SK-N-MC (cell line): ENCODE measurements at regions not wholly inside any gene's neighbourhood (a gene's known extent, or its start where the extent isn't known, plus 50 kb on each side); places are given as distances from the start of the nearest gene placed in this dataset.
A peak's percentile ranks its signal among the peaks of the same experiment; 100 is the strongest.

Experiments
- DNase-seq: peaks from one replicate; pipeline ENCODE4 v3.0.0-alpha.2; 2011; ENCODE audit warnings: low read depth, low spot score
- H3K27ac ChIP-seq: fragments of 200-600 bp; sonication (generic); 2 replicates; pipeline ENCODE4 v1.5.1; 2016; ENCODE audit warnings: mixed run types
- H3K36me3 ChIP-seq: fragments of 200-600 bp; sonication (generic); 2 replicates; pipeline ENCODE4 v1.6.1; 2017; ENCODE audit warnings: antibody characterized with exemption, low read length, mixed read lengths; ENCODE audit not compliant: insufficient read depth
- H3K4me3 ChIP-seq: fragments of 200-600 bp; sonication (generic); 2 replicates; pipeline ENCODE4 v1.5.1; 2016
- H3K9ac ChIP-seq: fragments of 200-600 bp; sonication (generic); 2 replicates; pipeline ENCODE4 v1.8.0; 2017; ENCODE audit warnings: mixed run types, mixed read lengths; ENCODE audit not compliant: insufficient read length
- H3K9me3 ChIP-seq: fragments of 200-600 bp; sonication (generic); 2 replicates; pipeline ENCODE4 v1.6.1; 2017; ENCODE audit warnings: low read depth, mild to moderate bottlenecking, antibody characterized with exemption, low read length, moderate library complexity, mixed read lengths
- EZH2 ChIP-seq: fragments of 200-600 bp; sonication (generic); IDR thresholded peaks from one replicate; pipeline ENCODE4 v1.6.1; 2017; ENCODE audit warnings: antibody characterized with exemption
- FOXP2 ChIP-seq: optimal IDR thresholded peaks from 2 replicates; pipeline ENCODE3; 2011; ENCODE audit warnings: mild to moderate bottlenecking, moderate library complexity; ENCODE audit not compliant: insufficient read depth; ENCODE audit errors: extremely low read length, control extremely low read depth
- POLR2AphosphoS5 ChIP-seq: IDR thresholded peaks from 2 replicates; pipeline ENCODE4 v1.6.1; 2012; ENCODE audit warnings: mild to moderate bottlenecking, low read depth, low read length, borderline replicate concordance

DNA sequence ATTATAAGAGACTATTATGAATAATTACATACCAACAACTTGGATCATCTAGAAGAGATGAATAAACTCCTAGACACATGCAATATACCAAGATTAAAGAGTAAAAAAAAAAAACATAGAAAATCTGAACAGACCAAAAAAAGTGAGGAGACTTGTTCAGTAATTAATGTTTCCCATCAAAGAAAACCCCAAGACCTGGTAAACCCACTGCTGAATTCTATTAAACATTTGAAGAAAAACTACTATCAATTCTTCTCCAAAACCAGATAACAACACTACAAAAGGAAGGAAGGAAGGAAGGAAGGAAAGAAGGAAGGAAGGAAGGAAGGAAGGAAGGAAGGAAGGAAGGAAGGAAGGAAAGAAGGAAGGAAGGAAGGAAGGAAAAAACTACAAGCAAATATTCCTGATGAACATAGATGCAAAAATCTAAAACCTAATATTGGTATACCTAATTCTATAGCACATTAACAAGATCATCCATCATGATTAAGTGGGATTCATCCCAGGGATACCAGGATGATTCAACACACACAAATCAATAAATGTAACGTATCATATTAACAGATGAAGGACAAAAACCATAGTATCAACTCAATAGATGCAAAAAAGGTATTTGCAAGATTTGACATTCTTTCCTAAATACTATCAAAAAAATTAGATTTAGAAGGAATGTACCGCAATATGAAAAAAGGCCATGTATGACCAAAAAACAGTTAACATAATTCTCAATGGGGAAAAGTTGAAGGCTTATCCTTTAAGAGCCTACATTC is 445.5 kb downstream of the KCNH5 start:
- H3K27ac ChIP-seq, result peak overlapping the region; percentile 99
- TF ChIP-seq POLR2AphosphoS5 (peak; percentile 46; the same call in 1 of the 2 replicates), EZH2 (no peak)

DNA sequence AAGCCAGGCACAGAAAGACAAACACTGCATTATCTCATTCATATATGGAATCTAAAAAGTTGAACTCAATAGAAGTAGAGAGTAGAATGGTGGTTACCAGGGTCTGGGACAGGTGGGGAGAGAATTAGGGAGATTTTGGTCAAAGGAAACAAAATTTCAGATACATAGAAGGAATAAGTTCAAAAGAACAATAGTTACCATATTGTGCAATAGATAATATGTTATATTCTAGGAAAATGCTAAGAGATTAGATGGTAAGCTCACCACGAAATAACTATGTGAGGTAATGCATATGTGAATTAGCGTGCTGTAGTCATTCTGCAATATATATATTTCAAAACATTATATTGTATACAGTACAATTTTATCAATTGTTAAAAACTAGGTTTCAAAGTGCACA is 442.5 kb downstream of the KCNH5 start:
- TF ChIP-seq FOXP2 (no peak), EZH2 (no peak), POLR2AphosphoS5 (no peak)
- Histone ChIP-seq H3K9me3 (peaks cover 7% of the 10 kb centered on the region; the same call in 1 of the 2 replicates), H3K4me3 (no peak overlapping the region), H3K27ac (no peak overlapping the region), H3K9ac (no peak overlapping the region), H3K36me3 (peaks cover 1% of the 10 kb centered on the region; the same call in 1 of the 2 replicates)
- no peak for DNase-seq

More for the DNA sequence above, 445.5 kb downstream of the KCNH5 start:
- Histone ChIP-seq H3K9ac (peak overlapping the region; percentile 58), H3K36me3 (peaks cover 8% of the 10 kb centered on the region; the same call in 1 of the 2 replicates), H3K4me3 (peak overlapping the region; percentile 51), H3K9me3 (peaks cover 15% of the 10 kb centered on the region; the same call in 1 of the 2 replicates)
- peak; percentile 90 for DNase-seq

DNA sequence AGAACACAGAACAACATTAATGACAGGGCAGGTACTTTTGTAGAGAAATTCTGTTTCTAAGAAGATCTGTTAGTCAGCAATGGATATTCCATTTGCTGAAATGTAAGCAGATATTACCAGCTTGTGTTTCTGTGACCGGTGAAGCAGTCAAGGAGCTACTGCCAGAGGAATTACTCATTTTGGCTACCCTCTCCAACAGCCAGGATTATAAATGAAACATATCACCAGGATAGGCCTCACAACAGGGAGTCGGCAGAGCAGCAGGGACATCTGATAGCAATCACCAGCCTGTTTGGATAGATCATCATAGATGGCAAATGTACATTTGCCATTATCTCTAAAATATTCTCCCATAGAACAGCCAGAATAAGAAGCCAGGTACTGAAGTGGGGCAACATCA is 440.7 kb downstream of the KCNH5 start:
- 0 out of 2 replicates have a peak overlapping the region, but pooled peaks have one; percentile 12 for H3K27ac ChIP-seq
- peaks cover 6% of the 10 kb centered on the region; the same call in 1 of the 2 replicates for H3K9me3 ChIP-seq
- no peaks in the 10 kb centered on the region for H3K36me3 ChIP-seq
- H3K9ac ChIP-seq, result no peak overlapping the region
- TF ChIP-seq EZH2, result no peak
- TF ChIP-seq POLR2AphosphoS5, result no peak
- TF ChIP-seq FOXP2, result no peak
- DNase-seq, result no peak
- no peak overlapping the region for H3K4me3 ChIP-seq

GRCh38 chr14:62614122-62614521 is 431.1 kb downstream of the KCNH5 start:
- peak; percentile 26 for DNase-seq
- TF ChIP-seq EZH2, result no peak
- TF ChIP-seq POLR2AphosphoS5, result no peak
- no peak for TF ChIP-seq FOXP2
- peak overlapping the region; percentile 64 for H3K27ac ChIP-seq

DNA sequence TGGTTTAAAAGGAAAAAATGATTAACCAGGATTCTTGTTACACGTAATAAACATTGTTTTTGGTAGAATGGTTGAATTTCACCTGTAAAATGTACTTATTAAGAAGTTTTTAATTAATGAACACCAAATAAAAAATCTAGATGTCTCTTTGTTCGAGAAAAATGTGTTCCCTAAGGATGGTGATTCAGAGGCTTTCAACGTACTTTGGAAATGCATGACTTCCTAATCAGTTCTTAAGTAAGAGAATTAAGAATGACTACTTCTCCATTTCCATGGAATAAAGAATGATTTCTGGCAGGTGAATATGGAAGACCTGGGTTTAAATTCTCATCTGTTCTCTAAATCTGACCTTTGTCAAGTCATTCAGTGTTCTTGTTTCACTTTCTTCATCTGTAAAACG is 428.6 kb downstream of the KCNH5 start:
- DNase-seq, result no peak

More at GRCh38 chr14:62614122-62614521, 431.1 kb downstream of the KCNH5 start:
- no peaks in the 10 kb centered on the region for H3K9me3 ChIP-seq
- H3K4me3 ChIP-seq, result peak overlapping the region; percentile 16
- no peaks in the 10 kb centered on the region for H3K36me3 ChIP-seq
- H3K9ac ChIP-seq, result no peak overlapping the region

DNA sequence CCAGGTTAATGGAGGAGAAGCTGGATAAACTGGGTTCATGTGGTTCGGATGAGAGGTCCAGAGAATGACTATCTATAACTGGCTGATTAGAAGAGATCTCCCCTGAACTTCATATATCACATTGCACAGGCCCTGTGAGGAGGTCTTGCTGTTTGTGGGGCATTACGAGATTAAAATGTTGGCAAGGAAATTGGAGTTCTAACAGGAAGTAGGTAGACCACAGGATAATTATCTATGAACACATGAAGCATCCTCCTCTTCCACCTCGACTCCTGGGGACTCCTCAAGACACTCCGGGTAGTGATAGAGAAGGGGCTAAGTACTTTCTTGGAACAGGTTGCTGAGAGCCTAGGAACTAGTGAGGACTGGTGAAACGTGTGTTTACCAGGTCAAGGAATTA is 418.8 kb downstream of the KCNH5 start:
- no peaks in the 10 kb centered on the region for H3K36me3 ChIP-seq
- no peak for TF ChIP-seq FOXP2
- no peak for TF ChIP-seq EZH2
- no peak for TF ChIP-seq POLR2AphosphoS5
- H3K4me3 ChIP-seq, result no peak overlapping the region
- no peaks in the 10 kb centered on the region for H3K9me3 ChIP-seq
- no peak overlapping the region for H3K27ac ChIP-seq
- DNase-seq, result no peak
- no peak overlapping the region for H3K9ac ChIP-seq

More for the DNA sequence above, 428.6 kb downstream of the KCNH5 start:
- Histone ChIP-seq H3K27ac (no peak overlapping the region), H3K4me3 (no peak overlapping the region), H3K9me3 (no peaks in the 10 kb centered on the region), H3K9ac (no peak overlapping the region), H3K36me3 (no peaks in the 10 kb centered on the region)
- no peak for TF ChIP-seq EZH2
- TF ChIP-seq FOXP2, result no peak
- TF ChIP-seq POLR2AphosphoS5, result no peak

DNA sequence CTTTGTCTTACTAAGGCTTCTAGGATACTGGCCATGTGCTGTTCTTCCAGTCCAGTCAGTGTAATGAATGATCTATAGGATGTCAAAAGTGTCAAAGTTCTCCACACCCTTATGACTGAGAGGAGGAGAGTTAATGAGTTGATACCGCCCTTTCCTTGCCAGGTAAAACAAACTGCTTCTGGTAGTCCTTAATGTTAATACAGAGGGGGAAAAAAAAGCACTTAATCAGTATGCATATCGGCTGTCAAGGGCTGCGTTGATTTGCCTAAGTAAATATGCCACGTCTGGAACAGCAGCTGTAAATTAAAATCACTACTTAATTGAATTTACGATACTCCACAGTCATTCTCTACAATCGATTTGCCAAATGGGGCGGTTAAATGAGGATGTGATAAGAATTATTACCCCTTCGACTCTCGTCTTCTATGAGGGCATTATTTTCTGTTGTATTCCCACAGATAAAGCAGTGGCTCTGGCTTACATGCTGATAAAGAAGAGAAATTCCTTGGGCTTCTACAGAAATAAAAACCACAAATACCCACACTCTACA is 416.0 kb downstream of the KCNH5 start:
- no peaks in the 10 kb centered on the region for H3K36me3 ChIP-seq
- no peak overlapping the region for H3K27ac ChIP-seq
- no peak overlapping the region for H3K9ac ChIP-seq
- no peak for DNase-seq
- no peaks in the 10 kb centered on the region for H3K9me3 ChIP-seq
- no peak for TF ChIP-seq POLR2AphosphoS5
- no peak for TF ChIP-seq FOXP2
- TF ChIP-seq EZH2, result no peak
- H3K4me3 ChIP-seq, result no peak overlapping the region

DNA sequence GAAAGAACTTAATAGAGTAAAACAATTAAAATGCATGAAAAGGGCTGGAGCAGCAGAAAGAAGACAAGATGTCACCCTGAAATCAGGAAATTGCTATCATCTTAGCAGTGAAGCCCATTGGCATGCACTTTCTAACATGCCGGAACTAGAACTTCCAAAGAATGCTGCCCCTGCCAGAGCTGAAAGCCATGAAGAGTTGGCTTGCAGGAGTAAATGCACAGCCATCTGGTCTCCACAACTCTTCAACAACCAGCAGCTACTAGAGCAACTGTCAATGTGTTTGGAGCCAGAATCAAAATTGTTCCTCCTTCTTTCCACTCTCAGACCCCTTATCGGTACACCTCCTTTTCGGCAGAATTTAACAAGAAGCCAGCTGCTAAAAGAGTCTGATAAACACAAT is 414.1 kb downstream of the KCNH5 start:
- DNase-seq, result no peak
- TF ChIP-seq FOXP2 (no peak), EZH2 (no peak), POLR2AphosphoS5 (no peak)
- Histone ChIP-seq H3K27ac (no peak overlapping the region), H3K4me3 (no peak overlapping the region), H3K9ac (no peak overlapping the region), H3K9me3 (no peaks in the 10 kb centered on the region), H3K36me3 (no peaks in the 10 kb centered on the region)
